Astrocyte of the cerebellum (primary cell): ENCODE measurements at regions not wholly inside any gene's neighbourhood (a gene's known extent, or its start where the extent isn't known, plus 50 kb on each side); places are given as distances from the start of the nearest gene placed in this dataset.

Experiments
- DNase-seq: peaks from one replicate; pipeline ENCODE4 v3.0.0-alpha.2; 2011; ENCODE audit warnings: low read depth
- H3K4me3 ChIP-seq: 2 replicates; pipeline ENCODE4 v1.5.1; 2011; ENCODE audit warnings: mild to moderate bottlenecking, low read depth, low read length, moderate library complexity
- in situ Hi-C: cut with HindIII; loops from 2 replicates; pipeline ENCODE4 v1.10.0; 2017; ENCODE audit warnings: low sequenced_read_pairs
- TF ChIP-seq, protein P1 (sequence below): IDR thresholded peaks from 2 replicates; pipeline ENCODE4 v1.5.1; 2012; ENCODE audit warnings: low read length, low read depth, moderate library complexity, mild to moderate bottlenecking; ENCODE audit errors: missing control alignments

DNA sequence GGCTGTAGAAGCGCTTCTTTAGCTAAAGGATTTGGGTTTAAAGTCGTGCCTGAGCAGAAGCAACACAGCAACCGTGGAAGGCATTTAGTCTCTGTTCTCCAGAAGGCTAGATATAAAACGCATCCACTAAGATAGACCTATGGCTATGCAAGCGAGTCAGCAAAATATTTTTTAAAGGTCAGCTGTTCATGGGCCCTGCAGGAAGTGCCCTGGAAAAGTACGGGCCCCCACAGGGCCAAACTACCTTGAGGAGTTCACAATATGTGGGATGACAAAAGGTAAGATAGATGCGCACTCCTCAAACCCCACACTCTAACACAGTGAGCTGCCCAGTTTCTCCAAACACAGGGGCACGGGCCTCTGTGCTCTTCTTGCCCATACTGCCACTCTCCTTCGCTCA lies 261.6 kb downstream of the VPS13C start:
- in situ Hi-C loops = no loop called here
- no peak for DNase-seq
- H3K4me3 ChIP-seq = no peak overlapping the region
- TF ChIP-seq, protein P1, sequence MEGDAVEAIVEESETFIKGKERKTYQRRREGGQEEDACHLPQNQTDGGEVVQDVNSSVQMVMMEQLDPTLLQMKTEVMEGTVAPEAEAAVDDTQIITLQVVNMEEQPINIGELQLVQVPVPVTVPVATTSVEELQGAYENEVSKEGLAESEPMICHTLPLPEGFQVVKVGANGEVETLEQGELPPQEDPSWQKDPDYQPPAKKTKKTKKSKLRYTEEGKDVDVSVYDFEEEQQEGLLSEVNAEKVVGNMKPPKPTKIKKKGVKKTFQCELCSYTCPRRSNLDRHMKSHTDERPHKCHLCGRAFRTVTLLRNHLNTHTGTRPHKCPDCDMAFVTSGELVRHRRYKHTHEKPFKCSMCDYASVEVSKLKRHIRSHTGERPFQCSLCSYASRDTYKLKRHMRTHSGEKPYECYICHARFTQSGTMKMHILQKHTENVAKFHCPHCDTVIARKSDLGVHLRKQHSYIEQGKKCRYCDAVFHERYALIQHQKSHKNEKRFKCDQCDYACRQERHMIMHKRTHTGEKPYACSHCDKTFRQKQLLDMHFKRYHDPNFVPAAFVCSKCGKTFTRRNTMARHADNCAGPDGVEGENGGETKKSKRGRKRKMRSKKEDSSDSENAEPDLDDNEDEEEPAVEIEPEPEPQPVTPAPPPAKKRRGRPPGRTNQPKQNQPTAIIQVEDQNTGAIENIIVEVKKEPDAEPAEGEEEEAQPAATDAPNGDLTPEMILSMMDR = no peak

DNA sequence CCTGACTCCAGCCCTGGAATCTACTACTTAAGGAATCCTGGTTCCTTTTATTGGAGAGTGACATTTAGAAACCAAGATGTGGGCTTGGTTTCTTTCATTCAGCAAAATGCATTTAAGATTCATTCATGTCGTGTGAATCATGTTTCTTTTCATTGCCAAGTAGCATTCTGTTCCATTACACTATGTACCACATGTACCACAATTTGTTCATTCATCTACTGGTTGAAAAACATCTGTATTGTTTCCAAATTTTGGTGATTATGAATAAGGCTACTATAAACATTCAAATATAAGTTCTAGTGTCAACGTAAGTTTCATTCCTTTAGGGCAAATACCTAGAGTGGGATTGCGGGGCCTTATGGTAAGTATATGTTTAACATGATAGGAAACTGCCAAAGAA lies 264.2 kb downstream of the VPS13C start:
- no peak overlapping the region for H3K4me3 ChIP-seq
- TF ChIP-seq, protein P1 = no peak
- DNase-seq = peak; percentile 83
- in situ Hi-C loops = no loop called here

DNA sequence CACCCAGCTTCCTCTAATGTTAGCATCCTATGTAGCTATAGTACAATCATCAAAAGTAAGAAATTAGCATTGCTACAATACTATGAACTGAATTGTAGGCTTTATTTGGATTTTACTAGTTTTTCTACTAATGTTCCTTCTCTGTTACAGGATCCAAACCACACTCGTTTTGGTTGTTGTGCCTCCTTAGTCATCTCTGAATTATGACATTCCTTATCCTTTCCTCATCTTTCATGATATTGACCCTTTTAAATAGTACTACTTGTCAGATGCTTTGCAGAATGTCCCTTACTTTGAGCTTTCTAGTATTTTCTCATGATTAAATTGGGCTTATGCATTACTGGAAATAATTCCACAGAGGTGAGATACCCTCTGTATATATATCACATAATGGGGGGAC lies 265.4 kb downstream of the VPS13C start:
- TF ChIP-seq, protein P1 = no peak
- in situ Hi-C loops = no loop called here

DNA sequence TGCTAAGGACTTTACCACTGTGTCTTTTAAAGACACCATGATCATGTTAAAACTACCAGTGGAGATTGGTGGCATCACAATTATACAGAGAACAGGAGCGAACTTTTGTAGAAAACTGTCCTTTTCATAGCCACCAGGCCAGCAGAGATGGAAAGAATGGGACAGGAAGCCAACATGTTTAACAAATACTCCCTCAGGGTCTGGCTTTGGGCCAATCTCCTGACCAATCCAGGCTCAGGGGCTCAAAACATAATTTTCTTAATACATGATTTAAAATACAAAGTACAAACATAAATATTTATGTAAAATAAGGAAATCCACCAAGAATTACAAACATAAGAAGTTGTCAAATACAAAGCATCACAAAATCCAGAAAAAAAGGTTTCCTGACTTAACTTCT lies 266.0 kb downstream of the VPS13C start:
- no peak overlapping the region for H3K4me3 ChIP-seq
- in situ Hi-C loops = no loop called here
- peak; percentile 11 for DNase-seq
- TF ChIP-seq, protein P1 = no peak

More for the DNA sequence above, 265.4 kb downstream of the VPS13C start:
- DNase-seq = peak; percentile 50
- H3K4me3 ChIP-seq = no peak overlapping the region

DNA sequence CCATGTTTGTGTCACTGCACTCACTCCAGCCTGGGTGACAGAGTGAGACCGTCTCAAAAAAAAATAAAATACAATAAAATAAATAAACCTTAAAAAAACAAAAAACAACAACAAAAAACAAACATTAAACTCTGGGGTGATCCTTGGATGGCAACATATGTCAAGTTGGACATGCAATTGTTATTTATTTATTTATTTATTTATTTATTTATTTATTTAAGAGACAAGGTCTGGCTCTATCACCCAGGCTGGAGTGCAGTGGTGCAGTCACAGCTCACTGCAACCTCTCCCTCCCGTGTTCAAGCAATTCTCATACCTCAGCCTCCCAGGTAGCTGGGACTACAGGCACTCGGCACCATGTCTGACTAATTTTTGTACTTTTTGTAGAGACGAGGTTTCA lies 275.5 kb downstream of the VPS13C start:
- DNase-seq = no peak
- no peak overlapping the region for H3K4me3 ChIP-seq
- TF ChIP-seq, protein P1 = no peak
- in situ Hi-C loops = no loop called here

DNA sequence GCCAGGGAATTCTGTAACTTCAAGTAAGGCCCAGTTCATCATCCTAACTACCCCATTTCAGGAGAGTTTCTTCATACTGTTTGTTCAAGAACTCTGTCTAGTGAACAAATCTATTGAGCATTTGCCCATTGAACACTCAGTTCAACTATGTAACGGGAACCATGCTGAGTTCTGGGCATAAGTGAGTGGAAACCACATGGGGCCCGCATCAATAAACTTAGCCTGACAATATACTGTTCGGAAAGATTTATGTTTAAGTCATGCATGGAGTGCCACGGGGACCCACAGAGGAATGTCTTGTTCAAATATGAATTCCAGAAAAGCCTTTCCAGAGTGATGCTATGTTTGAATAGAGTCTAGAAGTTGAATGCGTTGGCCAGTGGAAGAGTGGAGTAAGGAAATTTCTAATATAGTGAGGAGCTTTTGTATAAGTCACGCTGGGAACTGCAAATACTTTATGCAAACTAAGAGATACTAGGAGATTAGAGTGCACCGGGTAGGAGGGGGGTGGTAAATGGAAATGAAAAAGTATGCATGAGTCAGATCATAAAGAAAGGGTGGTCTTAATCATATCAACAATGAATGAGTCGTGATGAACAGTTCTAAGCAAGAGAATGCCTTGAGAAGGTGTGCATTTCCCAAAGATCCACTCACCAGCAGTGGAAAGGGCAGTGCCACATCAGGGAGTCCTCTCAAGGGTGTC lies 279.8 kb downstream of the VPS13C start:
- no peak overlapping the region for H3K4me3 ChIP-seq
- peak; percentile 92 for DNase-seq
- in situ Hi-C loops = no loop called here
- TF ChIP-seq, protein P1 = no peak
